Hematopoietic multipotent progenitor cell (in vitro differentiated cells): ENCODE measurements at regions not wholly inside any gene's neighbourhood (a gene's known extent, or its start where the extent isn't known, plus 50 kb on each side); places are given as distances from the start of the nearest gene placed in this dataset.

Source experiments
- DNase-seq, 3 donors: peaks; one replicate each; pipeline ENCODE4 v3.0.0-alpha.2; 2011 to 2015; ENCODE audit warnings: low read depth in 2 of 3, low spot score in 2 of 3

- no peak for DNase-seq
Observed at GRCh38 chr18:56044239-56044638, 456.2 kb upstream of the TCF4 start.

DNA sequence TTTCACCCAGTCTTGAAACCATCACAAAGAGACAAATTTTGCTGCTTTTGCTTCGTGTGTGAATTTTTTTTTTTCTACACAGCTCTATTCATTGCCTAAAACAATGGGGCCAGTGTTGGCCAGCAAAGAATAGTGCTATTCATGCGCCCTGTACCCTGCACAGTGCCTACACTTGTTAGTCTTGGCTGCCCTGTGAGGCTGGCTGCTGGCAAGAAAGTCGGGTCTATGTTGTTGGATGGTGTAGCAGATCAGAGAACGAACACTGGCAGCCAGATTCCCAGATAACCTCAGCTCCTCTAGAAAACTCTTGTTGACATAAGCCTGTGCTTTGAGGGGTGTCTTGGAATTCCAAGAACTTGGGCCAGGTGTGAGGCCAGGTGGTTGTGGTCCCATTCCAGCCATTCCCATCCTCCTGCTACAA, 455.7 kb upstream of the TCF4 start:
- no peak for DNase-seq

- DNase-seq = no peak
Observed at GRCh38 chr18:56042915-56043536, 455.0 kb upstream of the TCF4 start.

- no peak for DNase-seq
Observed at GRCh38 chr18:56038171-56039030, 450.4 kb upstream of the TCF4 start.

DNA sequence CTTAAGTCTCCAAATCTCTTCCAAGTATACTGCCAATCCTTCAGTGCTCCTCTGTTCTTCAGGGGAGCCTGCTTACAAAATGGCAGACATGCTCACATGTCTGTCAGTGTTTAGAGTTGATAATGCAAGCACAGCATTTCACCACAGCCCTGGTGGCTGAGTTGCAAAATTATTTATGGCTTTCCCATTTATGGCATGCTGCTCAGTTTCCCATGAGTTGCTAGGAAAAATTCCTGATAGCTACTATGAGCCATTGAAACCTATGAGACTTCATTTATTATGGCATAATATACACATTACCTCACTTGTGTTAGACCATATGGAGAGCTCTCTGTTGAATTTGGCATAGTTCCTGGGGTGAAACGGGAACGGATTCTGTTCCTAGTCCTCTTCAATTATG, 448.7 kb upstream of the TCF4 start:
- no peak for DNase-seq

DNA sequence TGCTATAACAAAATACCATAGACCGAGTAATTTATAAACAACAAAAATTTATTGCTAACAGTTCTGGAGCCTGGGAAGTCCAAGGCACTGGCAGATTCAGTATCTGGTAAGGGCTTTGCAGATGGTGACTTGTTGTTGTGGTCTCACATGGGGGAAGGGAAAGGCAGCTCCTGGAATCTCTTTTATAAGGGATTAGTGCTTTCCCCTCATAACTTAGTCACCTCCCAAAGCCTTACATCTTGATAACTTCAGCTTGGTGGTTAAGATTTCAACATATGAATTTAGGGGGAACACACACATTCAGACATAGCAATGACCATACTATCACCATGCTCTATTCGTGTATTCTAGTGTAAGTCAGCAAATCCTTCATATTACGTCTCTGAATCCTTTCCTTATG, 447.6 kb upstream of the TCF4 start:
- no peak for DNase-seq

GRCh38 chr18:56034949-56035348, 447.0 kb upstream of the TCF4 start:
- no peak for DNase-seq

GRCh38 chr18:56030060-56030459, 442.1 kb upstream of the TCF4 start:
- DNase-seq = no peak

DNA sequence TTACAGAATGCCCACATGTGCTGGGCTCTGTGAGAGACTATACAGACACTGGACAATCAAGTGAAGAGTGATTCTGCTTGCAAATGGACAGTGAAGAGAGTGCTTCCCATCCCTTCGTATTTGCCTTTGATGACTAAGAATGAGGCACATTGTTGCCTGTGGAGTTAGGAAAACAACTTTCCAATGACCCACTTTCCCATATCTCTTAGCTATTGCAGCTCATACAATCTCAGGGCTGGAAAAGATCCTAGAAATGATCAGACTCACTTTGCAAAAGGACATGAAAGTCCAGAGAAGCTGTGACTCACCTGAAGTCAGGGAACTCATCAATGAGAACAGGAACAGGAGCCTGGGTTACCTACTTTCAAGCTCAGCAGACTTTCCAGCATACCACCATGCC, 440.5 kb upstream of the TCF4 start:
- DNase-seq = no peak

GRCh38 chr18:56026509-56026908, 438.5 kb upstream of the TCF4 start:
- DNase-seq = no peak

- DNase-seq = no peak
Observed at GRCh38 chr18:56021809-56022195, 433.8 kb upstream of the TCF4 start.

- DNase-seq = no peak
Observed at GRCh38 chr18:56021136-56021808, 433.3 kb upstream of the TCF4 start.

GRCh38 chr18:56019908-56020307, 431.9 kb upstream of the TCF4 start:
- peak in 1 of 3 donors; percentile 33 for DNase-seq

DNA sequence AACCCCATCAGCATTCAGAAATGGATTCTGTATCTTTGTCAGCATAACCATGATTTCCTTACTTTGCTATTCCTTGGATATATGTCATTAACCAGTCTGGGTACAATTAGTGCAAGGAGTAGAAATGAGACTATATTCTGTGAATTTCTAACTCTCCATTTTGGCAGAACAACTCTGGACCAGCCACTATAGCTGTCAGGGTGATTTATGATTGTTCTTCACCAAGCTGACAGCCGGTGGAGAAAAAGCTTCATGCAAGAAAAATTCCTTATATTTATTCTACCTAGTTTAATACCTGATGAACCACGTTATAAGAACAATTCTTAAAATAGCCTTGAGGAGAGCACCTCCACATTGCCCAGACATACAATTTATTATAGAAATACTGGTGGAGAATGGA, 431.2 kb upstream of the TCF4 start:
- no peak for DNase-seq

DNA sequence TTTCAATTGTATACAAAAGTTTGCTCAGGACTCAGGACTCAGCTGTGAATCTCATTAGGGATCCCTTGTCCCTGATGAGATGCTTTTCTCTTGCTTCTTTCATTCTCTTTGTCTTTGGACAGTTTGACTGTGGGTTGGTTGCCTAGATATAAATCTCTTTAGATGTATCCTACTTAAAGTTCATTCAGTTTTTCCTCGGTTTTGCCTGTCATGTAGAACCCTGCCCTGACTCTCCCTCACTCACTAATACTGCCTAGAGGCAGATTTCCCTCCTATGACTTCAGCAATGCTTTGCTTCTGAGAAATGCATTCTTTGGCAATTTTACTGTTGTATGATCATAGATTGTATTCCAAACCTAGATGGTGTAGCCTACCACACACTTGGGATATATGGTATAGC, 421.4 kb upstream of the TCF4 start:
- no peak for DNase-seq

DNA sequence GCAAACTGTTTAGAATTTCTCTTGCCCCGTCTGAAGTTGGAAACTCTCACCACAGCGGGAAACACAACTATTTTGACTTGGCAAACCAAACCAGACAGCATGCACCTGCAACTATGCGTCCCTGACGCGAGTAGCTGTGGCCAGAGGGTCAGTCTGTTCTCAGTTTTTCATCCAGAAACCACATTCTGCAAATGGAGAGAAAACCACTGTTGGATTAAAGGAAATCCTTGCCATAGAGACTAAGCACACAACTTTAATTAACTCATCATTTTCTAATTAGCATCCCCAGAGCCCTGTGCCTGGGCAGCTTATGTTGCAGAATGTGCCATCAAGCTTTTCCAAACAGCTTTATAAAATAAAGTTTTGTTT, 415.7 kb upstream of the TCF4 start:
- no peak for DNase-seq

DNA sequence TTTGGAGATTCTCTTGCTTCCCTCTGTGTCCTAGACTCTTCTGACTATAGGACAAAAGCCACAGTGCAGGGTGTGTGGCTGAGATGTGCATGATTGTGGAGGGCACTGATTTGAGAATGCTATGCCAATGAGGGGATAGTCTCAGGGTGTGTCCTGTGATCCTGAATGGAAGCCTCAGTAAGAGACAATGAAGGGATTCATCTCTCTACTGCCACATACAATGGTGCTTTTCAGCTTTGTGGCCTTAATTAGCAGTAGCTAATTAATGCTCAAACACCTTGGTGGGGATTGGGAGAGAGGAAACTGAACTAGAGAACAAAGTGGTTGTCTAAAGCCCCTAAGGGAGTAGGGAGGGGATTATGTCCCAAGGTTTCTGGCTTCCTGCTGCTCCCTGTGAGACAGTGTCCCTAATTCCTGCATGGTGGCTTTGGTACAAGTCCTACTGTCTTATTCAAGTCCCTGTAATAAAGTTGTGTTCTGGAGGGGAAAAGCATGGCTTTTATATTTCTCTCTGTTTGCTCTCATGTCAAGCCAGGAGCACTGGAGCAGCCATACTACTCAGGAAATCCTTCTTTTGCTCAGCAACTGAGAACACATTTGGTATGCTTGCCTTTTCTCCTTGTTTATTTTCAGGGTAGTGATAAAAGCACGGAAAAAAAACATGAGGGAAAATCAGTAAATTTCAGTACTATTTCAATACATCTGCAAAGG, 415.2 kb upstream of the TCF4 start:
- DNase-seq = no peak

GRCh38 chr18:56001576-56001975, 413.6 kb upstream of the TCF4 start:
- no peak for DNase-seq

DNA sequence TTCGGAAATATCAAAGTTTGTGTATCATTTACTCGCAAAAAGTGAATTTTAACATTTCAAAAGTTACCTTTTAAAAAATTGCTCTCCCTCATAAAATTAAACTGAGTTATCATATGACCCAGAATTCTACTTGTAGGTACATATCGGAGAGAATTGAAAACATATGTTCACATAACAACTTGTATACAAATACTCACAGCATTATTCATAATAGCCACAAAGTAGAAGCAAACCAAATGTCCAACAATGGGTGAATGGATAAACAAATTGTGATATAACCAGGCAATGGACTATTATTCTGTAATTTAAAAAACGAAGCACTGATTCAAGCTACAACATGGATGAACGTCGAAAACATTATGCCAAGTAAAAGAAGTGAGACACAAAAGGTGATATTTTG, 412.0 kb upstream of the TCF4 start:
- no peak for DNase-seq

GRCh38 chr18:55999641-56000040, 411.6 kb upstream of the TCF4 start:
- DNase-seq = no peak

DNA sequence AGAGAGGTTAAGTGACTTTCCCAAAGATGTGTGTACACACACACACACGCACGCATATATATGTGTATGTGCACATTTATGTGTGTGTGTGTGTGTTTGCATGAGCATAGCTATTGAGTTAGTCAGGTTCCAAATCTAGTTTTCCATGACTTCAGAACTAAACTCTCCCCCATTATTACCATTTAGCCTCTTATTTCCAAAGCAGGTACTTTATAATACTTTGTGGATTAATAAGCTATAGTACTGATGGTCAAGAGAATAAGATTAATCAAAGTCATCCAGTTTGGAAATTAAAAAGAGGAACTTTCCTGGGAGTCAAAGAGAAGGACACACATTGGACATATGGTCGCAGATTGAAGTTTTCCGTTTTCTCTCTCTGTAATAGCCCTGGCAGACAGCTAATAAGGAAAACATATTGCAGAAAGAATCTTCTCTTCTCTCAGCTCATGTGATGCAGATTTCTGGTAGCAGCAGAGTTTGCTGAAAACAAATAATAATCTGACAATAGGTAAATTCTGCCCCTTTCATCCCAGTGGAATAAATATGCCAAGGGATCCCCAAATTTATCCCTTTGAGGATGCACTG, 410.9 kb upstream of the TCF4 start:
- no peak for DNase-seq
